Testis (tissue), 2 donors: ENCODE measurements at regions not wholly inside any gene's neighbourhood (a gene's known extent, or its start where the extent isn't known, plus 50 kb on each side); places are given as distances from the start of the nearest gene placed in this dataset.

ENCODE experiments used
- POLR2A ChIP-seq: fragments of 450-650 bp; IDR thresholded peaks from one replicate; pipeline ENCODE4 v1.6.1; 2017; ENCODE audit warnings: antibody characterized with exemption, mild to moderate bottlenecking, moderate library complexity
- TF ChIP-seq, protein P1 (sequence below), 3 experiments: fragments of 450-650 bp in 2 of 3; fragments of 200-600 bp in 1 of 3; sonication (generic) in 1 of 3; IDR thresholded peaks; one replicate each; pipeline ENCODE4 v1.5.1; 2016 to 2019; ENCODE audit warnings: antibody characterized with exemption in 3 of 3, mild to moderate bottlenecking in 2 of 3, moderate library complexity in 1 of 3

DNA sequence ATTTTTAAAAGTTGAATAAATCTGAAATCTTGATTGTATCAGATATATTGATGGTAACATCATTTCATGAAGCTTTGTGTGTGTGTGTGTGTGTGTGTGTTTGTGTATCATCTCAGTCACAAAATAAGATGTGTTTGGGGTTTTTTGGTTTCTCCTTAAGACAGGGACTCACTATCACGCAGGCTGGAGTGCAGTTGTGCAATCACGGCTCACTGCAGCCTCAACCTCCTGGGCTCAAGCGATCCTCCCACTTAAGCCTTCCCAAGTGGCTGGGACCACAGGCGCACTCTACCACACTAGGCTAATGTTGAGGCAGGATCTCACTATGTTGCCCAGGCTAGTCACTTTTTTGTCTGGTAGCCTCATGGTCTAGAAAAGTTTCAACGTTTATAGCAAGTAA is 83.4 kb upstream of the DMRT1 start:
- no peak for TF ChIP-seq POLR2A
- TF ChIP-seq, protein P1, sequence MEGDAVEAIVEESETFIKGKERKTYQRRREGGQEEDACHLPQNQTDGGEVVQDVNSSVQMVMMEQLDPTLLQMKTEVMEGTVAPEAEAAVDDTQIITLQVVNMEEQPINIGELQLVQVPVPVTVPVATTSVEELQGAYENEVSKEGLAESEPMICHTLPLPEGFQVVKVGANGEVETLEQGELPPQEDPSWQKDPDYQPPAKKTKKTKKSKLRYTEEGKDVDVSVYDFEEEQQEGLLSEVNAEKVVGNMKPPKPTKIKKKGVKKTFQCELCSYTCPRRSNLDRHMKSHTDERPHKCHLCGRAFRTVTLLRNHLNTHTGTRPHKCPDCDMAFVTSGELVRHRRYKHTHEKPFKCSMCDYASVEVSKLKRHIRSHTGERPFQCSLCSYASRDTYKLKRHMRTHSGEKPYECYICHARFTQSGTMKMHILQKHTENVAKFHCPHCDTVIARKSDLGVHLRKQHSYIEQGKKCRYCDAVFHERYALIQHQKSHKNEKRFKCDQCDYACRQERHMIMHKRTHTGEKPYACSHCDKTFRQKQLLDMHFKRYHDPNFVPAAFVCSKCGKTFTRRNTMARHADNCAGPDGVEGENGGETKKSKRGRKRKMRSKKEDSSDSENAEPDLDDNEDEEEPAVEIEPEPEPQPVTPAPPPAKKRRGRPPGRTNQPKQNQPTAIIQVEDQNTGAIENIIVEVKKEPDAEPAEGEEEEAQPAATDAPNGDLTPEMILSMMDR (IDR thresholded peaks at IDR 0.05) = no peak
